ENCODE measurements at regions not wholly inside any gene's neighbourhood (a gene's known extent, or its start where the extent isn't known, plus 50 kb on each side); places are given as distances from the start of the nearest gene placed in this dataset.
A peak's percentile ranks its signal among the peaks of the same experiment; 100 is the strongest.

GRCh38 chr3:84082726-84083125, 876.1 kb upstream of the CADM2 start:
- WGBS, 10 experiments: 0 to 100% (median 71%) methylated on average over 1 of the region's 1 CpG; no CpG with 5 or more reads in 1 of the 10 experiments
- Histone ChIP-seq H3K4me1 (replicated peaks in 1 of 2) (no peaks in the 10 kb centered on the region), H3K27ac (no peak overlapping the region), H3K4me3 (no peak overlapping the region)
- no peak for ATAC-seq (replicated peaks in 6 of 8)
- in situ Hi-C loops (cut with MboI; ENCODE audit: low pct_unique_long_range_greater_than_20kb in 2 of 9, low sequenced_read_pairs in 9 of 9, unreplicated experiment in 9 of 9): no loop called here

- WGBS, 10 experiments: 0 to 97% (median 57%) methylated on average over 2 of the region's 2 CpGs
- in situ Hi-C loops (cut with MboI; ENCODE audit: low pct_unique_long_range_greater_than_20kb in 2 of 9, low sequenced_read_pairs in 9 of 9, unreplicated experiment in 9 of 9): no loop called here
- Histone ChIP-seq H3K27ac (no peak overlapping the region), H3K4me1 (replicated peaks in 1 of 2) (no peaks in the 10 kb centered on the region), H3K4me3 (no peak overlapping the region)
- ATAC-seq (replicated peaks in 6 of 8): no peak
These were observed 865.9 kb upstream of the CADM2 start for GRCh38 chr3:84092907-84093306.

- Histone ChIP-seq H3K4me3 (no peak overlapping the region), H3K27ac (no peak overlapping the region), H3K4me1 (replicated peaks in 1 of 2) (no peaks in the 10 kb centered on the region)
- in situ Hi-C loops (cut with MboI; ENCODE audit: low pct_unique_long_range_greater_than_20kb in 2 of 9, low sequenced_read_pairs in 9 of 9, unreplicated experiment in 9 of 9): no loop called here
- no peak for ATAC-seq (replicated peaks in 6 of 8)
These were observed 862.6 kb upstream of the CADM2 start for GRCh38 chr3:84096188-84096587.

GRCh38 chr3:84100861-84101260, 857.9 kb upstream of the CADM2 start:
- no peak for ATAC-seq (replicated peaks in 6 of 8)
- Histone ChIP-seq H3K4me3 (no peak overlapping the region), H3K27ac (no peak overlapping the region), H3K4me1 (replicated peaks in 1 of 2) (no peaks in the 10 kb centered on the region)
- in situ Hi-C loops (cut with MboI; ENCODE audit: low pct_unique_long_range_greater_than_20kb in 2 of 9, low sequenced_read_pairs in 9 of 9, unreplicated experiment in 9 of 9): no loop called here
- 0 to 100% (median 67%) methylated on average over 1 to 2 of the region's 2 CpGs for WGBS, 10 experiments

GRCh38 chr3:84108442-84108971, 850.3 kb upstream of the CADM2 start:
- no peak overlapping the region for H3K4me3 ChIP-seq
- peak overlapping the region in 1 of 2 donors; percentile 29 for H3K27ac ChIP-seq
- in situ Hi-C loops (cut with MboI; ENCODE audit: low pct_unique_long_range_greater_than_20kb in 2 of 9, low sequenced_read_pairs in 9 of 9, unreplicated experiment in 9 of 9): no loop called here
- H3K4me1 ChIP-seq (replicated peaks in 1 of 2): peaks cover 0 to 4% of the 10 kb centered on the region in 2 donors
- 0 to 50% (median 6%) methylated on average over 1 to 4 of the region's 4 CpGs; no CpG with 5 or more reads in 1 of the 10 experiments for WGBS, 10 experiments
- peak; percentile 78 to 98 (median 92) for ATAC-seq (replicated peaks in 6 of 8)

GRCh38 chr3:84109911-84110310, 848.9 kb upstream of the CADM2 start:
- Histone ChIP-seq H3K27ac (no peak overlapping the region), H3K4me1 (replicated peaks in 1 of 2) (peaks cover 0 to 4% of the 10 kb centered on the region in 2 donors), H3K4me3 (no peak overlapping the region)
- in situ Hi-C loops (cut with MboI; ENCODE audit: low pct_unique_long_range_greater_than_20kb in 2 of 9, low sequenced_read_pairs in 9 of 9, unreplicated experiment in 9 of 9): no loop called here
- no peak for ATAC-seq (replicated peaks in 6 of 8)

GRCh38 chr3:84110787-84111186, 848.0 kb upstream of the CADM2 start:
- in situ Hi-C loops (cut with MboI; ENCODE audit: low pct_unique_long_range_greater_than_20kb in 2 of 9, low sequenced_read_pairs in 9 of 9, unreplicated experiment in 9 of 9): no loop called here
- Histone ChIP-seq H3K27ac (no peak overlapping the region), H3K4me1 (replicated peaks in 1 of 2) (peaks cover 0 to 4% of the 10 kb centered on the region in 2 donors), H3K4me3 (no peak overlapping the region)
- ATAC-seq (replicated peaks in 6 of 8): no peak

- no peak overlapping the region for H3K4me3 ChIP-seq
- H3K27ac ChIP-seq: no peak overlapping the region
- WGBS, 10 experiments: 93% methylated on average over 3 of the region's 12 CpGs; no CpG with 5 or more reads in 9 of the 10 experiments
- in situ Hi-C loops (cut with MboI; ENCODE audit: low pct_unique_long_range_greater_than_20kb in 2 of 9, low sequenced_read_pairs in 9 of 9, unreplicated experiment in 9 of 9): no loop called here
- H3K4me1 ChIP-seq (replicated peaks in 1 of 2): no peaks in the 10 kb centered on the region
- ATAC-seq (replicated peaks in 6 of 8): no peak
These were observed 833.5 kb upstream of the CADM2 start for GRCh38 chr3:84125201-84125721.

- in situ Hi-C loops (cut with MboI; ENCODE audit: low pct_unique_long_range_greater_than_20kb in 2 of 9, low sequenced_read_pairs in 9 of 9, unreplicated experiment in 9 of 9): no loop called here
- Histone ChIP-seq H3K4me1 (replicated peaks in 1 of 2) (no peaks in the 10 kb centered on the region), H3K27ac (no peak overlapping the region), H3K4me3 (no peak overlapping the region)
- 70 to 100% (median 100%) methylated on average over 1 to 11 of the region's 21 CpGs; no CpG with 5 or more reads in 5 of the 10 experiments for WGBS, 10 experiments
- ATAC-seq (replicated peaks in 6 of 8): no peak
These were observed 833.0 kb upstream of the CADM2 start for GRCh38 chr3:84125760-84126159.

- WGBS, 10 experiments: 10 to 99% (median 74%) methylated on average over 1 to 12 of the region's 16 CpGs; no CpG with 5 or more reads in 4 of the 10 experiments
- in situ Hi-C loops (cut with MboI; ENCODE audit: low pct_unique_long_range_greater_than_20kb in 2 of 9, low sequenced_read_pairs in 9 of 9, unreplicated experiment in 9 of 9): no loop called here
- Histone ChIP-seq H3K4me3 (no peak overlapping the region), H3K27ac (no peak overlapping the region), H3K4me1 (replicated peaks in 1 of 2) (no peaks in the 10 kb centered on the region)
- no peak for ATAC-seq (replicated peaks in 6 of 8)
These were observed 832.6 kb upstream of the CADM2 start for GRCh38 chr3:84126160-84126559.

- no peak overlapping the region for H3K27ac ChIP-seq
- no peaks in the 10 kb centered on the region for H3K4me1 ChIP-seq (replicated peaks in 1 of 2)
- no peak overlapping the region for H3K4me3 ChIP-seq
- ATAC-seq (replicated peaks in 6 of 8): no peak
- WGBS, 10 experiments: 0 to 89% (median 30%) methylated on average over 1 to 2 of the region's 2 CpGs; no CpG with 5 or more reads in 3 of the 10 experiments
- in situ Hi-C loops (cut with MboI; ENCODE audit: low pct_unique_long_range_greater_than_20kb in 2 of 9, low sequenced_read_pairs in 9 of 9, unreplicated experiment in 9 of 9): no loop called here
These were observed 830.8 kb upstream of the CADM2 start for GRCh38 chr3:84128024-84128423.

GRCh38 chr3:84136425-84136824, 822.4 kb upstream of the CADM2 start:
- in situ Hi-C loops (cut with MboI; ENCODE audit: low pct_unique_long_range_greater_than_20kb in 2 of 9, low sequenced_read_pairs in 9 of 9, unreplicated experiment in 9 of 9): no loop called here
- WGBS, 10 experiments: 0 to 100% (median 59%) methylated on average over 1 to 2 of the region's 2 CpGs
- H3K27ac ChIP-seq: no peak overlapping the region
- H3K4me3 ChIP-seq: no peak overlapping the region
- no peak for ATAC-seq (replicated peaks in 6 of 8)
- no peaks in the 10 kb centered on the region for H3K4me1 ChIP-seq (replicated peaks in 1 of 2)

- WGBS, 10 experiments: 0 to 100% (median 86%) methylated on average over 1 to 3 of the region's 3 CpGs; no CpG with 5 or more reads in 1 of the 10 experiments
- ATAC-seq (replicated peaks in 6 of 8): no peak
- Histone ChIP-seq H3K4me1 (replicated peaks in 1 of 2) (no peaks in the 10 kb centered on the region), H3K27ac (no peak overlapping the region), H3K4me3 (no peak overlapping the region)
- in situ Hi-C loops (cut with MboI; ENCODE audit: low pct_unique_long_range_greater_than_20kb in 2 of 9, low sequenced_read_pairs in 9 of 9, unreplicated experiment in 9 of 9): no loop called here
These were observed 818.2 kb upstream of the CADM2 start for GRCh38 chr3:84140631-84141030.

GRCh38 chr3:84141571-84141970, 817.2 kb upstream of the CADM2 start:
- no peak for ATAC-seq (replicated peaks in 6 of 8)
- Histone ChIP-seq H3K27ac (no peak overlapping the region), H3K4me3 (no peak overlapping the region), H3K4me1 (replicated peaks in 1 of 2) (no peaks in the 10 kb centered on the region)
- in situ Hi-C loops (cut with MboI; ENCODE audit: low pct_unique_long_range_greater_than_20kb in 2 of 9, low sequenced_read_pairs in 9 of 9, unreplicated experiment in 9 of 9): no loop called here
- WGBS, 10 experiments: 0 to 82% (median 50%) methylated on average over 1 to 2 of the region's 2 CpGs; no CpG with 5 or more reads in 1 of the 10 experiments

All from motor neuron (in vitro differentiated cells).